ENCODE measurements at regions not wholly inside any gene's neighbourhood (a gene's known extent, or its start where the extent isn't known, plus 50 kb on each side); places are given as distances from the start of the nearest gene placed in this dataset.

DNA sequence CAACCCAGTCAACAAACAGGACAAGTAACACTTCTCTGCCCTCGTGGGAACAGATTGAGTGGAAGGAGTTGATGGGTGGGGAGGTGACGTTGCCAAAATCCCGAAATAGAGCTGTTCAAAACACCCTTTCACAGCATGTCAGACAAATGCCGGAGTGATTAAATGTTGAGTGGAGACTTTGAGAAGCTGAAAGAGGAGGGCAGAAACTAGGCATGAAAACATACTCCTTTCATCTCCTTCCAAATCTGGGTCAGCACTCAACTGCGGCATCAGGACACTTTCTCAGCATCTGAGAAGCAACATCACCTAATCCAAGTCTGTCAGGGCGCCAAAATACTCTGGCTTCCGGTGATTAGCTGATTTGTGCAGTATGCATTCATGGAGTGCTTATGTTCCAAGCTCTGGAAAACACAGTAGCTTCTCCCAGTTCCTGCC is 51.5 kb upstream of the MRI1 start:
- no peak overlapping the region for H2AFZ ChIP-seq (replicated peaks)
- no peak overlapping the region for H3K4me3 ChIP-seq
- H3K36me3 Mint-ChIP-seq, result peaks cover 2% of the 10 kb centered on the region
- no peaks in the 10 kb centered on the region for H3K79me2 ChIP-seq (ENCODE audit: low read depth)
- no peak overlapping the region for H3K27ac ChIP-seq
- peaks cover 6% of the 10 kb centered on the region for H3K27me3 Mint-ChIP-seq (ENCODE audit: insufficient read depth, low read depth)
- H3K4me2 ChIP-seq, result no peak overlapping the region
- no peaks in the 10 kb centered on the region for H3K9me3 ChIP-seq (ENCODE audit: low read depth)
- H3K9ac ChIP-seq, result no peak overlapping the region
- H3F3A ChIP-seq (ENCODE audit: low read depth), result no peaks in the 10 kb centered on the region
- no peaks in the 10 kb centered on the region for H3K4me1 ChIP-seq
- H4K20me1 ChIP-seq (ENCODE audit: low read depth), result no peaks in the 10 kb centered on the region
- no peaks in the 10 kb centered on the region for H3K36me3 ChIP-seq
- H3K9me3 Mint-ChIP-seq, result peaks cover 8% of the 10 kb centered on the region
- H3K27me3 ChIP-seq, result no peaks in the 10 kb centered on the region
- no peak overlapping the region for H3K4me3 Mint-ChIP-seq
- no peak for TF ChIP-seq EZH2 (IDR thresholded peaks at IDR 0.05)
- TF ChIP-seq EZH2phosphoT487 (IDR thresholded peaks at IDR 0.05), result no peak
- no peak for DNase-seq (ENCODE audit: low spot score)
- H3K4me1 Mint-ChIP-seq, result peaks cover 5% of the 10 kb centered on the region
- H3K27ac Mint-ChIP-seq, result no peak overlapping the region

DNA sequence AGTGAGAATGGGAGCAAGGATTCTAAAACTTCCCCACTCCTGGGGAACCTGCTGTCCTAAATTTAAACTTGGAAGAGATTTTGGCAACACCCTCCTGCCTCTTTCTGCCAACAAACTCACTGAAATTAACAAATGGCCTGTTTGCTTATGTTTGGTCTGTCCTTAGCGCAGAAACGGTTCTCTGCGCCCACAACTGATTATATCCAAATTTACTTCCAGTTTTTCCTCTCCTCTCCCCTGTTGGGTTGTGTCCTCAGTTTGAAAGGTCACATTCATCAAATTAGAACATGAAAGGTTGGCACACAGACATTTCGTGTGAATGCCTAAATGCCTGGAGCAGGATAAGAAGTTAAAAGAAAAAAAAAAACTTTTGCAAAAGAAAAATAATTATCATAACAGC is 56.4 kb upstream of the MRI1 start:
- H4K20me1 ChIP-seq (ENCODE audit: low read depth), result no peaks in the 10 kb centered on the region
- no peak overlapping the region for H3K4me3 ChIP-seq
- H3K36me3 ChIP-seq, result no peaks in the 10 kb centered on the region
- H3K4me1 ChIP-seq, result no peaks in the 10 kb centered on the region
- Mint-ChIP-seq H3K27me3 (ENCODE audit: insufficient read depth, low read depth) (peaks cover 12% of the 10 kb centered on the region), H3K4me3 (no peak overlapping the region), H3K9me3 (peaks cover 12% of the 10 kb centered on the region), H3K27ac (peak overlapping the region; percentile 22), H3K36me3 (no peaks in the 10 kb centered on the region), H3K4me1 (peaks cover 6% of the 10 kb centered on the region)
- no peak overlapping the region for H3K4me2 ChIP-seq
- H2AFZ ChIP-seq (replicated peaks), result no peak overlapping the region
- H3K79me2 ChIP-seq (ENCODE audit: low read depth), result no peaks in the 10 kb centered on the region
- no peaks in the 10 kb centered on the region for H3F3A ChIP-seq (ENCODE audit: low read depth)
- no peak overlapping the region for H3K27ac ChIP-seq
- no peaks in the 10 kb centered on the region for H3K9me3 ChIP-seq (ENCODE audit: low read depth)
- TF ChIP-seq EZH2 (IDR thresholded peaks at IDR 0.05), result no peak
- TF ChIP-seq EZH2phosphoT487 (IDR thresholded peaks at IDR 0.05), result no peak
- TF ChIP-seq, protein P1, sequence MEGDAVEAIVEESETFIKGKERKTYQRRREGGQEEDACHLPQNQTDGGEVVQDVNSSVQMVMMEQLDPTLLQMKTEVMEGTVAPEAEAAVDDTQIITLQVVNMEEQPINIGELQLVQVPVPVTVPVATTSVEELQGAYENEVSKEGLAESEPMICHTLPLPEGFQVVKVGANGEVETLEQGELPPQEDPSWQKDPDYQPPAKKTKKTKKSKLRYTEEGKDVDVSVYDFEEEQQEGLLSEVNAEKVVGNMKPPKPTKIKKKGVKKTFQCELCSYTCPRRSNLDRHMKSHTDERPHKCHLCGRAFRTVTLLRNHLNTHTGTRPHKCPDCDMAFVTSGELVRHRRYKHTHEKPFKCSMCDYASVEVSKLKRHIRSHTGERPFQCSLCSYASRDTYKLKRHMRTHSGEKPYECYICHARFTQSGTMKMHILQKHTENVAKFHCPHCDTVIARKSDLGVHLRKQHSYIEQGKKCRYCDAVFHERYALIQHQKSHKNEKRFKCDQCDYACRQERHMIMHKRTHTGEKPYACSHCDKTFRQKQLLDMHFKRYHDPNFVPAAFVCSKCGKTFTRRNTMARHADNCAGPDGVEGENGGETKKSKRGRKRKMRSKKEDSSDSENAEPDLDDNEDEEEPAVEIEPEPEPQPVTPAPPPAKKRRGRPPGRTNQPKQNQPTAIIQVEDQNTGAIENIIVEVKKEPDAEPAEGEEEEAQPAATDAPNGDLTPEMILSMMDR (IDR thresholded peaks at IDR 0.05), result no peak
- no peak for DNase-seq (ENCODE audit: low spot score)
- H3K27me3 ChIP-seq, result no peaks in the 10 kb centered on the region
- H3K9ac ChIP-seq, result no peak overlapping the region

DNA sequence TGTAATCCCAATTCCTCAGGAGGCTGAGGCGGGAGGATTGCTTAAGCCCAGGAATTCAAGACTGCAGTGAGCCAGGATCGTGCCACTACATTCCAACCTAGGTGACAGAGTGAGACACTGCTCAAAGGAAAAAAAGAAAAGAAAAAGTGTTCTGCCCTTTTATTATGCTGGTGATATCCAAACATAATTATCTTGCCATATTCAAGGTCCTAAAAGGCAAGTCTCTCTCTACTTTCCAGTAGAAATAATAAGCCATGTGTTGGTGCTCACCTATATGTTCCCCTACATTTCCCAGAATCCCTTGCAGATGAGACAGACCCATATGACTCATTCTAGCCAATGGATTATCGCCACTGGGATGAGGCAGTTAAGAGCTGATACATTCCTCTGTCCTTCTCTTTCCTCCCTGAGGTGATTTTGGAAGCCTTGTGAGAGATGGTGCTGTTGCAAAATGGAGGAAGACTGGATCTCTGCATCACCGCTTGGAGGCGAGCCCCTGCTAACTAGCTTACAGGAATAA is 58.3 kb upstream of the MRI1 start:
- Histone ChIP-seq H3K9ac (no peak overlapping the region), H3K4me1 (no peaks in the 10 kb centered on the region), H3K27me3 (no peaks in the 10 kb centered on the region), H3K9me3 (ENCODE audit: low read depth) (no peaks in the 10 kb centered on the region), H3F3A (ENCODE audit: low read depth) (no peaks in the 10 kb centered on the region), H3K4me3 (no peak overlapping the region), H4K20me1 (ENCODE audit: low read depth) (no peaks in the 10 kb centered on the region), H3K27ac (no peak overlapping the region), H3K79me2 (ENCODE audit: low read depth) (no peaks in the 10 kb centered on the region), H2AFZ (replicated peaks) (no peak overlapping the region), H3K4me2 (no peak overlapping the region), H3K36me3 (no peaks in the 10 kb centered on the region)
- Mint-ChIP-seq H3K9me3 (peaks cover 20% of the 10 kb centered on the region), H3K27me3 (ENCODE audit: insufficient read depth, low read depth) (peaks cover 18% of the 10 kb centered on the region), H3K36me3 (peaks cover 1% of the 10 kb centered on the region), H3K27ac (no peak overlapping the region), H3K4me3 (no peak overlapping the region), H3K4me1 (peaks cover 6% of the 10 kb centered on the region)
- TF ChIP-seq EZH2 (IDR thresholded peaks at IDR 0.05), result no peak
- no peak for TF ChIP-seq EZH2phosphoT487 (IDR thresholded peaks at IDR 0.05)
- TF ChIP-seq, protein P1 (IDR thresholded peaks at IDR 0.05), result no peak
- no peak for DNase-seq (ENCODE audit: low spot score)

DNA sequence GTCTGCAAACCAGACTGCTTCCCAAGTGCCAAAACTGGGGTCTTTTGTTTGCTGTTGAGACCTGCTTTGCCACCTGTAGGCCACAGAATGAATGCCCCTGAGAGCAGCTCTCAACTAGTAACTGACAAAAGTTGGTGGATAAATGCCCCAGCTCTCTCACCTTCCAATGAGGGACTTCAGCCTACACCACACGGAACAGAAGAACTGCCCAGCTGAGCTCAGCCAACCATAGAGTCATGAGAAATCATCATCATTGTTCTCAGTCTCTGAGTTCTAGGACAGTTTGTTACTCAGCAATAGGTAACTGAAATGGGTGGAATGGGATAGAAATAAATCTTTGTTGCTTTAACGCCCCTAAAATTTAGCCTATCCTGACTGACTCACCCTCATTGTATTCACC is 59.1 kb upstream of the MRI1 start:
- H3K79me2 ChIP-seq (ENCODE audit: low read depth), result no peaks in the 10 kb centered on the region
- no peak overlapping the region for H3K4me3 Mint-ChIP-seq

More for the DNA sequence above, 59.1 kb upstream of the MRI1 start:
- Mint-ChIP-seq H3K27ac (no peak overlapping the region), H3K27me3 (ENCODE audit: insufficient read depth, low read depth) (peaks cover 18% of the 10 kb centered on the region), H3K9me3 (peaks cover 20% of the 10 kb centered on the region), H3K4me1 (peaks cover 13% of the 10 kb centered on the region), H3K36me3 (peaks cover 1% of the 10 kb centered on the region)
- Histone ChIP-seq H4K20me1 (ENCODE audit: low read depth) (no peaks in the 10 kb centered on the region), H2AFZ (replicated peaks) (no peak overlapping the region), H3K27ac (no peak overlapping the region), H3K4me2 (no peak overlapping the region), H3K36me3 (no peaks in the 10 kb centered on the region), H3K9ac (no peak overlapping the region), H3K9me3 (ENCODE audit: low read depth) (no peaks in the 10 kb centered on the region), H3K27me3 (no peaks in the 10 kb centered on the region), H3K4me1 (no peaks in the 10 kb centered on the region), H3F3A (ENCODE audit: low read depth) (no peaks in the 10 kb centered on the region), H3K4me3 (no peak overlapping the region)
- no peak for DNase-seq (ENCODE audit: low spot score)
- TF ChIP-seq EZH2phosphoT487 (IDR thresholded peaks at IDR 0.05), result no peak
- TF ChIP-seq, protein P1 (IDR thresholded peaks at IDR 0.05), result no peak
- no peak for TF ChIP-seq EZH2 (IDR thresholded peaks at IDR 0.05)
